ENCODE measurements at regions not wholly inside any gene's neighbourhood (a gene's known extent, or its start where the extent isn't known, plus 50 kb on each side); places are given as distances from the start of the nearest gene placed in this dataset.

GRCh38 chr11:24324211-24324610, 172.6 kb upstream of the LUZP2 start:
- DNase-seq (ENCODE audit: insufficient read length, low spot score) (no peak), FAIRE-seq (no peak)
- TF ChIP-seq, protein P1, sequence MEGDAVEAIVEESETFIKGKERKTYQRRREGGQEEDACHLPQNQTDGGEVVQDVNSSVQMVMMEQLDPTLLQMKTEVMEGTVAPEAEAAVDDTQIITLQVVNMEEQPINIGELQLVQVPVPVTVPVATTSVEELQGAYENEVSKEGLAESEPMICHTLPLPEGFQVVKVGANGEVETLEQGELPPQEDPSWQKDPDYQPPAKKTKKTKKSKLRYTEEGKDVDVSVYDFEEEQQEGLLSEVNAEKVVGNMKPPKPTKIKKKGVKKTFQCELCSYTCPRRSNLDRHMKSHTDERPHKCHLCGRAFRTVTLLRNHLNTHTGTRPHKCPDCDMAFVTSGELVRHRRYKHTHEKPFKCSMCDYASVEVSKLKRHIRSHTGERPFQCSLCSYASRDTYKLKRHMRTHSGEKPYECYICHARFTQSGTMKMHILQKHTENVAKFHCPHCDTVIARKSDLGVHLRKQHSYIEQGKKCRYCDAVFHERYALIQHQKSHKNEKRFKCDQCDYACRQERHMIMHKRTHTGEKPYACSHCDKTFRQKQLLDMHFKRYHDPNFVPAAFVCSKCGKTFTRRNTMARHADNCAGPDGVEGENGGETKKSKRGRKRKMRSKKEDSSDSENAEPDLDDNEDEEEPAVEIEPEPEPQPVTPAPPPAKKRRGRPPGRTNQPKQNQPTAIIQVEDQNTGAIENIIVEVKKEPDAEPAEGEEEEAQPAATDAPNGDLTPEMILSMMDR (IDR thresholded peaks at IDR 0.05; ENCODE audit: insufficient read depth, missing control alignments) = no peak

- TF ChIP-seq, protein P1 (IDR thresholded peaks at IDR 0.05; ENCODE audit: insufficient read depth, missing control alignments) = no peak
- FAIRE-seq (no peak), DNase-seq (ENCODE audit: insufficient read length, low spot score) (no peak)
Measured at GRCh38 chr11:24344222-24344621, 152.6 kb upstream of the LUZP2 start.

GRCh38 chr11:24348908-24349307, 147.9 kb upstream of the LUZP2 start:
- FAIRE-seq (no peak), DNase-seq (ENCODE audit: insufficient read length, low spot score) (no peak)
- TF ChIP-seq, protein P1 (IDR thresholded peaks at IDR 0.05; ENCODE audit: insufficient read depth, missing control alignments) = no peak

DNA sequence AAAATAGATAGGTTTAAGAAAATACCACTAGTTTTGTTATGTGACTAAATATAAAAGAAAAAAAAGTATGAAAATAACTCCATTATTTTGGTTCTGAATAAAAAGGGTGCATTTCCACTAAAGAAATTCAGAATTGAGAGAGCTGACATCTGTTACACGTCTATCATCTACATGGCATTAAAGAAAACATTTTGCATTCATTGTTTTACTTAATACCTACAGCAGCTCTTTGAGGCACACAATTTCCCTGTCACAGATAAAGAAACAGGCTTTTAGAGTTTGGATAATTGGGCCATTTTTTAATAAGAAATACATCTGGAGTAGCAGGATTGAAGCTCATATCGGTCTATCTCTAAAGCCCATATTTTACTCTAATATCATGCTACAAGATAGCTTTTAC, 145.7 kb upstream of the LUZP2 start:
- FAIRE-seq (no peak), DNase-seq (ENCODE audit: insufficient read length, low spot score) (no peak)
- TF ChIP-seq, protein P1 (IDR thresholded peaks at IDR 0.05; ENCODE audit: insufficient read depth, missing control alignments) = no peak

DNA sequence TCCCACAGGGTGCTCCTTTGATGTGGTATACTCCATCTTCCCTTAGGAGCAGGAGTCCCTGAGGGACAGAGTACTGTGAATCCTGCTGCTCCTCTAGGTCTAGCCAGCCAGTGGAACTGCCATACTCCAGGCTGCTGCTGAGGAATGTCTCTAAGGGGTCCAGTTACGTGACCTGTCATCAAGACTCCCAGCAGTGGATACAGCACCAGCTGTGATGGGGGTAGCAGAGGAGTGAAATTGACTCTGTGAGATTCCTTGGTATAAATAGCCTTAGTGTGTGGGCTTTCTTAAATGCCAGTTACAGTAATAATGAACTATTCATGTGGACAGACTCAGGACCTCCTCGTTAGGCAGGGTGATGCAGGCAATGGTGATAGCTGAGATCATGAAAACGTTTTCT, 140.4 kb upstream of the LUZP2 start:
- FAIRE-seq = no peak
- no peak for DNase-seq (ENCODE audit: insufficient read length, low spot score)
- TF ChIP-seq, protein P1 (IDR thresholded peaks at IDR 0.05; ENCODE audit: insufficient read depth, missing control alignments) = no peak

DNA sequence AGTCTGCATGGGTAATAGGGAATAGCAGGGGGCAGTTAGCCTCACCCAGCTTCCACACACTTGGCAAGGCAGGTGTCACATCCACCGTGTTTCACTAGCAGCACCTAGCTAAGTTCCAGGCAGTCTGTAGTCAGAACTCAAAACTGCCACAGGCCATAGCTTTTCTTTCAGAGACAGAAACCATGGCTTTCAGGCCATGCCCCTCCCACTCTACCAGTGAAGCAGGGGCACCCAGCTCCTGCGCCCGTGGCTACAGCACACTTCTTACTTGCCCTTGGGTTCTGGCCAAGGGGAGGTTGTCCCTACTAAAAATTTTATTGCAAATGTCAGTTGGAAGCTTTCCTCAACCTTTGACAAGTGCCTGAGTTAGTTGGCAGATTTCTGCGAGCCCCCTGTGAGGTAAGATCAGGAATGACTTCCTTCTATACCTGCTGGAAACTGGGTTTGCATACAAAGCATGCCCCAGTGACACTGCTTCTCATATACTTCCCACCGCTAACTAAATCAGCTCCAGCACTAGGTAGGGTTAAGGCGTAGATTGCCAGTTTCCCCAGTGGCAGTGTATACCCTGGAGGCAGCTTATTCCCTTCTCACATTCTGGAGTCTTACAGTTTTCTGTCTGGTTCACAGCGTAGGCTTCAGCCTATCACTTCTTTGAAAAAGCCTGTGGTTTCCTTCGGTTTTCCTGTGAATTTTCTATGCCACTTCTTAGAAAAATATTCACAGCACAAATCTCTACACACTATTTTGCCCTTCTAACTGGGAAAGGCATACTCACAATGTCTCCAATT, 139.0 kb upstream of the LUZP2 start:
- no peak for FAIRE-seq

GRCh38 chr11:24372491-24372890, 124.4 kb upstream of the LUZP2 start:
- FAIRE-seq (no peak), DNase-seq (ENCODE audit: insufficient read length, low spot score) (no peak)
- TF ChIP-seq, protein P1 (IDR thresholded peaks at IDR 0.05; ENCODE audit: insufficient read depth, missing control alignments) = no peak

More for the DNA sequence above, 139.0 kb upstream of the LUZP2 start:
- TF ChIP-seq, protein P1 (IDR thresholded peaks at IDR 0.05; ENCODE audit: insufficient read depth, missing control alignments) = no peak
- no peak for DNase-seq (ENCODE audit: insufficient read length, low spot score)

Data from D721Med (cell line).